Stimulated activated CD4-positive, alpha-beta T cell treated with anti-CD3 and anti-CD28 coated beads, Interleukin-4, amount 100 ng/mL, for 48 hours (primary cell): ENCODE measurements at regions not wholly inside any gene's neighbourhood (a gene's known extent, or its start where the extent isn't known, plus 50 kb on each side); places are given as distances from the start of the nearest gene placed in this dataset.

Experiments used
- DNase-seq, 2 donors: peaks; one replicate each; pipeline ENCODE4 v3.0.0-alpha.2; 2020; ENCODE audit warnings: low read depth in 2 of 2

DNA sequence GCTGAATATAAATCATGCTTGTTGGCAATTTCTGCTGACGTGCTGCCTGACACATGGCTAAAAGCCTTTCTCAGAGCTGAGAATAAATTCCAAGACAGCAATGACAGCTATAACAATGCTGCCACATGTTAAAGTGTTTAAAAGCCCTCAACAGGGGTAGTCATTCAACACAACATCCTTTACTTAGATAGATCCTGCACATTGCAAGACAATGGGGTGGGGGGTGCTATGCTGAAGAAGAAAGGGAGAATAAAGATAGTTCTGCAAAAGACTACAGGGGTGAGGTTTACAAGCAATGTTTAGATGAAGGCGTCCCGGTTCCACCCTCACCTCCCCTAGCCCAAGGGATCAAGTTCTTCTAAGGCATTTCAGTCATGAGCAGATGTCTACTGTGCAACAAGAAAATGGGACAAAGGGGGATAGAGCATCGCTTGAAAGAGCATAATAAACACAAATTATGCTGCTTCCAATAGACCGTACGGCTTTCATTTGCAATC is 291.0 kb upstream of the ACVR2A start:
- no peak for DNase-seq

DNA sequence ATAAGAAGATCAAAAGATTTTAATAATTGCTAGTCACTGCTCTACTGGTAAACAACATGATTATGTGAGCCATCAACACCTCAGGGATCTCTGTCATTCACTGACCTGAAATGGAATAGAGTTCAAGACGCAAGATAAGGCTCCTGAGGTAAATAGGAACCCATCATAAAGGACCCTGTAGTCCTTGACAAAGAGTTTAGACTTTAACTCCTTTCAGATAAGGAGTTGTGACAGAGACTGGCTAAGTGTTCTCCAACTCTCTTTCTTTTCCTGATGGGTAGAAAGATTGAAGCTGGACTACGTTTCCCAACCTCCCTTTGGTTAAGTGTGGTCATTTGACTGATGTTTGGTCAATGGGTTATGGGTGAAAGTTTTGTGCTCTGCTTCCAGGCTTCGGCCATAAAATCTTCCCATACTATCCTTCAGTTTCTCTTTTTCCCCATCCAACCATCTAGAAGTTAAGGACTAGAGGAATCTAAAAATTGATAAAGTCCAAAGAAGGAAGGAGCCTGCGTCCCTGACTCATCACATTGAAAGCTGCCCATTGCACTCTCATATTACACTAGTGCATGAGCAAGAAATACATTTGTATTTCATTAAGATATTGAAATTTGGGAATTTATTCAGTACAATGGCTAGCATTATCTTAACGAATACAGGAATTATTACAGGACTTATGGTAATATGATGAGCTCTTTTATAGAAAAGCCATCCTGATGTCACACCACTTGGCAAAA is 293.7 kb upstream of the ACVR2A start:
- no peak for DNase-seq

GRCh38 chr2:147549054-147549453 is 295.8 kb upstream of the ACVR2A start:
- DNase-seq, result no peak

DNA sequence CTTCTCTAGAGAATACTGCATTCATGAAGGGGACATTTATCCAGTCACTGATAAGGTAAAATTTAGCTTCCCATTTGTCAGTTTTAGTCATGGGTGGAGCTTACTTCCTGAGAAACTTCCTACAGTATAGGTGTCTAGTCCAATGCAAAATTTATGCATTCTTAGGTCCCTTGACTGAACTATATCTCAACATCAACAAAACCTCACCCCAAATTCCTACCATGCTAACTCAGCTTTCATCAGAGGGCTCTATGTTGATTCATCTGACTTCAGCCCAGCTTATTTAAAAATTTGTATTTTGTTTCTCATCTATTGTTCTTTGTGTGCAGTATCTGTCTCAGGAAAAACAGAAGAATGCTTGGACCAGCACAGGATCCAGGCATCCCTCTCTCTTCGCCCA is 296.4 kb upstream of the ACVR2A start:
- DNase-seq, result no peak

GRCh38 chr2:147547440-147547839 is 297.4 kb upstream of the ACVR2A start:
- DNase-seq, result no peak

GRCh38 chr2:147546109-147546508 is 298.7 kb upstream of the ACVR2A start:
- no peak for DNase-seq

- no peak for DNase-seq
Measured at GRCh38 chr2:147543056-147543455, 301.8 kb upstream of the ACVR2A start.

- DNase-seq, result no peak
Measured at GRCh38 chr2:147542351-147542750, 302.5 kb upstream of the ACVR2A start.

DNA sequence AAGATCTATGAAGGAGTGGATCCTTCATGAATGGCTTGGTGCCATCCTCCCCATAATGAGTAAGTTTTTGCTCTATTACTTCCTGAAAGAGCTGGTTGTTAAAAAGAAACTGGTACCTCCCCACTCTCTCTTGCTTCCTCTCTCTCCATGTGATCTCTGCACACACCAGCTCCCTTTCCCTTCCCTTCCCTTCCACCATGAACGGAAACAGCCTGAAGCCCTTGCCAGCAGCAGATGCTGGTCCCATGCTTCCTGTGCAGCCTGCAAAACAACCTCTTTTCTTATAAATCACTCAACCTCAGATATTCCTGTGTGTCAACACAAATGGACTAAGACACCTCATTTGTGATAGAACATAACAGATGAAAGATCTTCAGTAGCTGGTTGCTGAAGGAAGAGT is 303.5 kb upstream of the ACVR2A start:
- DNase-seq, result no peak

GRCh38 chr2:147538821-147539220 is 306.0 kb upstream of the ACVR2A start:
- DNase-seq, result no peak

- no peak for DNase-seq
Measured at GRCh38 chr2:147538088-147538487, 306.7 kb upstream of the ACVR2A start.

DNA sequence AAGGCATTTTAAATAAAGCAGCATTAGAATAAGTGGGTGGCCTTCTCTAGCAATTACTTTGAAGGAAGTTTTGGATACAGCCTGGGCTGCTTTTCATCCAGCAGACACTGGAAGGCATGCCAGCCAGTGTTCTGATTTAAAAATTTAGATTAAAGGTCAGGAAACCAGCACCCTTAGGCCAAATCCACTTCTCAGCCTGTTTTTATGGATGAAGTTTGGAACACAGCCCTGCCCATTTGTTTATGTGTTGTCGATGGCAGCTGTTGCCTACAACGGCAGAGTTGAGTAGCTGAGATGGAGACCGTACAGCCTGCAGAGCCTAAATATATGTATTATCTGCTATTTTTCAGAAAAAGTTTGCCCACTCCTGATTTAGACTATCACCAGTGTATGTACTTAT is 313.6 kb upstream of the ACVR2A start:
- DNase-seq, result no peak

- no peak for DNase-seq
Measured at GRCh38 chr2:147530033-147530432, 314.8 kb upstream of the ACVR2A start.

- DNase-seq, result no peak
Measured at GRCh38 chr2:147525819-147526489, 318.9 kb upstream of the ACVR2A start.

GRCh38 chr2:147524912-147525311 is 319.9 kb upstream of the ACVR2A start:
- no peak for DNase-seq

- DNase-seq, result no peak
Measured at GRCh38 chr2:147523415-147523814, 321.4 kb upstream of the ACVR2A start.

- no peak for DNase-seq
Measured at GRCh38 chr2:147521936-147522335, 322.9 kb upstream of the ACVR2A start.

DNA sequence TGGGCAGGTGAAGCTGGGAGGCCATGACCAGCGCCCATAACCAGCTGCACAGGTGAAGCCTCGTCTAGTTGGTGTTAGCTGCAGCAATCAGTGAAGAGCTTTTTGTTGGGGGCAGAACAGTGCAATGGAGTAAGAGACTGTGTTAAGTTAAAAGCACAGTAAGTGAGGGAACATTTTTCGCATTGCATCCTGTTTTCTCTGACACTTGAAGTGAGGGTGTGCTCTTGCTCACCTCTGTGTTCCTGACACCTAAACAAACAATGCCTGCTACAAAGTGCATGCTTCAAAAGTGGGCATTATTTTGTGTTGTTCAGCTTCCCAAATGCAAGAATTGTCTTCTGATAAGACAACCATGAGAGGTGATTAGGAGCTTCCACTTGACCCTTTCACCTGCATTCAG is 324.0 kb upstream of the ACVR2A start:
- DNase-seq, result no peak

DNA sequence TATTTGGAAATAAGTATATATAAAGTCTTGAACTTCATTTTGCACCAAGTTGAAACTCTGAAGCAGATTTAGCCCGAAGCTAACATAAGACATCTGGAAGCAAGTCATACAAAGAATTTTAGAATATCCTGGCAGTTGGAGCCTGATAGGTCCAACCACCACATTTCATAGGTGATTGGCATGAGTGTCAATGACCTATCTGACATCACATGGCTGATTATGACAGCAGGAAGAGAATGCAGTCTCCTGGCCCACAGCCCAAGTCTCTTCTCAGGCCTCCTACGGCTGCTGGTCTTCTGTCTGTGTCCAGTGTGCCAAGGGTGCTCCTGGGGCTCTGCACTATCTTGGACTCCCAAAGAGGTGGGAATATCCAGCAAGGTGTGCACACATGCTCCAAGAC is 325.7 kb upstream of the ACVR2A start:
- no peak for DNase-seq

GRCh38 chr2:147515213-147515612 is 329.6 kb upstream of the ACVR2A start:
- no peak for DNase-seq

- no peak for DNase-seq
Measured at GRCh38 chr2:147512206-147512605, 332.6 kb upstream of the ACVR2A start.

DNA sequence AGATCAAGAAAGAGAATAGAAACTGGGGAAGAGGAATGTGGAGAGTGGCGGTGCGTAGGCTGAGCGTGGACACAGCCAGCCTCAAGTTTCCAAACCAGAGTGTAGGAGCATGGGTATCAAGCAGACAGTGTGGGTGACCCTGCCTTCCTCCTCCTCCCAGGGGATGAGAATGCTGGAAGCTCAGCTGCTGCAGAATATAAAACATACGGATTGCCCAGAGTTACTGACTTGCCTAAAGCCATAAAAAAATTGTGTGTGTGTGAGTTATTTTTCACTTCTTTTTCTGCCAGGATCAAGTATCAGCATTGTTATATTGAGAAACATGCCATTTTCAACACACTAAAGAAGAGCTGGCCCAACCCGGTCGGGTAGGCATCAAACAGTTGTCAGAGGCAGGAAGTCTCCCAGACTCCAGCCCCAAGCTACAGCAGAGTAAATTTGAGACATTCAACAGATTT is 333.3 kb upstream of the ACVR2A start:
- no peak for DNase-seq

DNA sequence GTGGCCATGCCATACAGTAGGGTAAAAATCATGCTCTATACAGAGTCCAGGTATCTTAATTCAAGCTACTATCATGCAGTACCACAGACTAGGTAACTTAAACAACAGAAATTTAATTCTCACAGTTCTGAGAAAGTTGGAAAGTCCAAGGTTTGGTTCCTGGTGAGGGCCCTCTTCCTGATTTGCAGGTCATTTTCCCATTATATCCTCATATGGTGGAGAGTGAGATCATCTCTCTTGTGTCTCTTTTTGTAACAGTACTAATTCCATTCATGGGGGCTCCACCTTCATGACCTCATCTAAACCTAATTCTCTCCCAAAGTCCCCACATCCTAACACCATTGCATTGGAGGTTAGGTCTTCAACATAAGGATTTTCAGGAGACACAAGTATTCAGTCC is 335.0 kb upstream of the ACVR2A start:
- no peak for DNase-seq
